Fibroblast of upper back skin (primary cell): ENCODE measurements at regions not wholly inside any gene's neighbourhood (a gene's known extent, or its start where the extent isn't known, plus 50 kb on each side); places are given as distances from the start of the nearest gene placed in this dataset.
"Not testable (repeated sequence)": the region's sequence is repeated elsewhere in the genome, so short reads cannot be mapped to it uniquely, and the experiment has no call there.

Source experiments
- DNase-seq: peaks from one replicate; pipeline ENCODE4 v3.0.0-alpha.2; 2013

- DNase-seq: no peak
Measured at GRCh38 chr1:102821707-102822106, 286.6 kb downstream of the COL11A1 start.

DNA sequence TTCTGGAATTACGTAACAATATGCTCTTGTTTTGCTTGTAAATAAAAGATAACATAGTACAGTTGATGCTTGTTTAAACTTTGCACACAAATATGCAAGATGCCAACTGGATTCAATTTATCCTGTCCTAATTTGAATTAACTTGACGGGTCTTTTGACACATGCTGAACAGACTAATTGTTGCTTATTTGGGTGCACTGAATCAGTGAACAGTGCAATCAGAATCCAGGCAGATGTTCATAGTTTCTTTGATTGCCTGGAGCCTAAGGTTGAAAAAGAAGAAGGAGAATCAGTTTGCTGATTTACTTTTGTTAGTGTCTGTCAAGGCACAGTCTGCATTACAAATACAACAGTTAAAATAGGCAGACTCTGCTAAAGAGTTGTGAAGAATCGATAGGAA, 307.9 kb downstream of the COL11A1 start:
- no peak for DNase-seq

DNA sequence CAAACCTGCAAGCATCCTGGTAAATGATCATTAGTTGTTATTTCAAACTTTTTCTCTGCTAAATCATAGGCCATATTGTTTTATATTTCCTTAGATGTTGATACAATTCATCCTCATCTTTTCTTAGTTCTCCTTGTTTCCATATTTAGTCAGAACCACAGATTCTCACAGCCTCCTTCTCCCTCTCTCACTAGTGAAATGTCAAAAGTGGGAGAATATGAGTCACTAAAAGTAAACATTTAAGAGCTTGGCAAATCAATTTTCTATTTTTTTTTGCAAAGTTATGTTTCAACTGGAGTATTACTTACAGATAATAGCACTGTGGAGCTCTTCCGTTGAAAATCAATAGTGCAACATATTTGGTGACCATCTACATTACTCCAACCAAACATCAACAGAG, 308.8 kb downstream of the COL11A1 start:
- peak; percentile 5 for DNase-seq

- DNase-seq: no peak
Measured at GRCh38 chr1:102798718-102799117, 309.6 kb downstream of the COL11A1 start.

GRCh38 chr1:102796429-102796828, 311.9 kb downstream of the COL11A1 start:
- DNase-seq: no peak

DNA sequence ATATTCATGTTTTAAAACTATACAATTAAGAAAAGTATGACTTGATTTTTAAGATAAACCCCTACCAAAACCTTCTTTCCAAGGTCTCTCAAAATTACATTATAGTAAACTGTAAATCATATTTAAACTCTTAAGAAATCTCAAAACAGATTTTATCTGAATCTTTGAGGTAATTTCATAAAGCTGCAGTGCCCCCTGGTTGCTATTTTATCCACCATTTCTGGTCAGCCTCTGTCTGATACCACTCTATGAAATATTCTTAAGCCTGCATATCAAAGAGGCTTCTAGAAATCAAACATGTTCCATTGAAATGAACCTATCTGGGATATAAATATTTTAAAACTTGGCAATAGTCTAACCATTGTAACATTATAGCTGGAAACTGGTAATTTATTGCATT, 317.3 kb downstream of the COL11A1 start:
- DNase-seq: peak; percentile 14

- DNase-seq: not testable (repeated sequence)
Measured at GRCh38 chr1:102789951-102790350, 318.4 kb downstream of the COL11A1 start.

DNA sequence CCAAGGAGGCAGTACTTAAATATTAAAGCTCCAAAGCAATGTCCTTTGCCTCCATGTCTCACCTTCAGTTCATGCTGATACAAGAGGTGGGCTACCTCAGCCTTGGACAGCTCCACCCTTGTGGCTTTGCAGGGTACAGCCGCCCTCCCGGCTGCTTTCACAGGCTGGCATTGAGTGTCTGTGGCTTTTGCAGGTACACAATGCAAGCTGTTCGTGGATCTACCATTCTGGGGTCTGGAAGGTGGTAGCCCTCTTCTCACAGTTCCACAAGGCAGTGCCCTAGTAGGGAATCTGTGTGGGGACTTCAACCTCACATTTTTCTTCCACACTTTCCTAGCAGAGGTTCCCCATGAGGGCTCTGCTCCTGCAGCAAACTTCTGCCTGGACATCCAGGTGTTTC, 324.8 kb downstream of the COL11A1 start:
- DNase-seq: no peak

DNA sequence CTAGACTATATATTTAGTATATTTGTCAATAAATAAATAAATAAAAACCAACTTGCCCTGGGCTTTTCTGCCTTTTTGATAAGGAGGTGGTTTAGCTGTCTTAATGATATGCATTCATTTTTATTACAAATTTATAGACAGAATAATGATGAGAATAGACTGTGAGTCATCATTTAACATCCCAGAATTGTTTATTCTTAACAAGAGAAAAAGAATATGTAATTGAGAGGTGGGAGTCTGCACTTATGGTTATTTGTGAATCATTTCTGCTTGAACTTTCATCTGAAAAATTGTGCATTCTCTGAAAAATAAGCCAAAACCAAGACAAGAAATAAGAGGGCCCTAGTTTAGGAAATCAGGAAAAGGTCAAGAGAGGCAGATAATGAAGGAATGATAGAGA, 326.2 kb downstream of the COL11A1 start:
- DNase-seq: no peak

DNA sequence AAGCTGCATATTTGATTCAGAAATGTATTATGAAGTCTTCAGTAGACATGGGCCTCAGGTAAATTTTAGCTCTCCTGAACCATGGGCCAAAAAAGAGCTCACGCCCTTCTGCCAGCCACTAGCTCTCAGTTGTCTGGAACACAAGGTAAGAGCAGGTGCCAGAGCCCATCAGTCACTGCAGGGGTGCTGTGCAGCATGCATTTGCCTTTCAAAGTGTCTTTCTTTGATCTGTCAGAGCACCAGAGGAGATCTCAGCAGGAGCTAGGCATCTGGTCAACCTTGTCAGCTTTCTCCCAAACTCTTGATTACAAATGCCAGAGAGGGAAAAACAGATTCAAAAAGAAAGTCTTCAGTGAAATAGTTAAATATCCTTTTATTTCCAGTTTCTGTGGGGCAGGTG, 332.3 kb downstream of the COL11A1 start:
- no peak for DNase-seq

GRCh38 chr1:102772831-102773230, 335.5 kb downstream of the COL11A1 start:
- DNase-seq: no peak

- no peak for DNase-seq
Measured at GRCh38 chr1:102758418-102758817, 349.9 kb downstream of the COL11A1 start.

- DNase-seq: no peak
Measured at GRCh38 chr1:102757363-102757762, 351.0 kb downstream of the COL11A1 start.

DNA sequence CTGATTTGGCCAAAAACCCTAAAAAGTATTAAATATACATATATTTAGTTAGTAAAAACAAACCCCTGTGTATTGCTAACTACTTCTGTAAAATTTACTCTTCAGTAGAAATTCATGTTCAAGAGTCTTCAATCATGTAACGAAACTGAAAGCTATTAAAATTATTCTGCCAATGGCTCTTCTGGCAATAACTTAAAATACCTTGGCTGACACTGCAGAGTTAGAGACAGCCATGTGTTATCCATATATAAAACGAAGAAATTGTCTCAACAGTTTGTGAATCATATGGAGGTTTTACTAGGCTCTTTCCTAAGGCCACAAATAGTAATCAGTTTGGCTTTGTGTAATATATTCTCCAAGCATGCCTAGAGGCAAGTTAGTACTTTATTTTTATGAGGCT, 357.2 kb downstream of the COL11A1 start:
- peak; percentile 1 for DNase-seq

DNA sequence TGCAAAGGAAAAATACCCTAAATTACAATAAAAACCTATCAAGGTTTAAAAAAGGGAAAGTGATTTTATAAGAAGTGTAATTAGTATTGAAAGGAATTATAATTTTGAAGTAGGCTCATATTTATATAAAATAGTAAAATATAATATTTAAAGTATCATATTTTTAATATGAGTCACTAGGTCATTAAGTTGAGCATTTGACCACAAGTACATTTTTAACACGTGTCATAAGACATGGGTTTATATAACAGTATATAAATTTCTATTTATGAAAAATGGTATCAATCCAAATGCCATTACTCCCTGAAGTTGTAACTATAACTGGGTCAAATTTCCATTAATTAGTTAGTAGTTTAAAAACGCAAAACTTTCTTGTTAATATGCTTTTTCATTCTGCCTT, 365.9 kb downstream of the COL11A1 start:
- DNase-seq: peak; percentile 15

DNA sequence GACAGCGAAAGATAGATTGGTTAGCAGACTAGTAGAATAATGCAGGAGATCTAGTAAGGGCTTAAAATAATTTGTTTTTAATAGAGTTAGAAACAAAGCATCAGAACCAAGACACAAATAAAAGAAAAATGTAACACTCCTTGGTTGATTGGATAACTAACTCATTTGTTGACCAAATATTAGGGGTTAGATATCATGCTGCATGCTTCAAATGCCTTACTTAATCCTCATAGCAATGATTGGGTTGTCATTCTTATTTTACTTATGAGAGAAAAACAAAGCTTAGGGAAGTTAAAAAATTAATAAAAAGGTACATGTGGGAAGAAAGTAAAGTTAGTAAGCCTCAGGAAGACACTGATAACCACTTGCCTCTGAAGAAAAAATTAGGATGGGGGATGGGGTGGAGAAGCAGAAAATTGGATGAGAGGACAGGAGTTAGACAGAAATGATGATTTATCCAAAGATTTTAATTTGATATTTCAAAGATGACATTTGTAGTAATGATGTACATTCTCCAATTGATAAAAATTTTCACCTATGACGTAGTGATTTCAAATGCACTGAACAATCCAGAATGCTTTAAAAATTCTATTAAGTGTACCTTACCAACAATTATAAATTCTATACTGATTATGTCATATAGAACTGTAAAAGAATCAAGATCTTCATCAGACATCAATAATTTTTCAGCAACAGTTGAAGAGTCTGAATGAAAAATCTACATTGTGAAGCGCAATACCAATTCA, 374.7 kb downstream of the COL11A1 start:
- no peak for DNase-seq

DNA sequence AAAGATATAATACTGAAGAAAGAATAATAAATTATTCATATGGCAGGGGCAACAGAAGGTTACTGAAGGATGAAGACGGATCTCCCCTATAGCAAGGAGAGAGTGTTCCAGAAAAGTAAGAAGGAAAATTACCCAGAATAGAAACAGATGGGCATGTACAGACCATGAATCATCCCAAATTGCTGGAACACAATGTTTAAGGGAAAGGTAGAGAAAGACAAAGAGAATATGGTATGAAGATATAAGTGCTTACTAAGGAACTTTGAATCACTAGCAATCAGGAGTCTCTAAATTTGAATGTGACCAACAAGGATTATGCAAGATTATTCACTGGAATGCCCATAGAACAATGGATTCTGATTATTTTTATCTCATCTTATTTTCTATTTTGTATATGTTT, 375.4 kb downstream of the COL11A1 start:
- peak; percentile 76 for DNase-seq

DNA sequence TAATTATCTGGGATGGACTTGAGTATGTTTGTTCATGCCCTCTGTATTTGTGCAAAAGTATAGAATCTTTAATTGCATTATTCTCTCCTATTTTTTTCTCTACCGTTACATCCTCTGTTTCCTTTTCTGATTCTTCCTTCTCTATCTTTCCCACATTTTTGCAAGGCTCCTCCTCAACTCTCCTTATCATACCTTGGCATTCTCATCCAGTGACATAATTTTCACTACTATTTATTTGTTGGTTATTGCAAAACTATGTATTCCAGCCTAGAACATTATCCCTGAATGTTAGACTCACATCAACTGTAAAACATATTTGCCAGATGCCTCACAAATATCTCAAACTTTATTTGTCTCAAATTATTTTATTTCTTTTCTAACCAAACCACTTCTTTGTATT, 381.9 kb downstream of the COL11A1 start:
- DNase-seq: no peak

DNA sequence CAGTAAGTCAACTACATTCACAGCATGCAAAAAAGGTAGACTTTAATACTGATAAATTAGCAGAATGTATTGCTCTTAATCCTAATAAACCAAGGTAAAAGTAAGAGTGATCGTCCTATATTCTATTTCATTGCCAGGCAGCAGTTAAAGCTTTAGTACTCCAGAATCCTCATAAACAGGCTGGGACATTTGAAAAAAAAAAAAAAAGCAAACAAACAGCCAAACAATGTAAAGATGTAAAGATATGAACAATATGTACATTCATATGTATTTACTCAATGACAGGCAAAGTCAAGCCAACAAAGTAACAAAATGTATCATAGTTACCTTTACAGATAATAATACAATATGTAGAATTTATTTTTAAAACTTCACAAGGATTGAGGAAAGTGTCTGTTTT, 383.6 kb downstream of the COL11A1 start:
- no peak for DNase-seq

DNA sequence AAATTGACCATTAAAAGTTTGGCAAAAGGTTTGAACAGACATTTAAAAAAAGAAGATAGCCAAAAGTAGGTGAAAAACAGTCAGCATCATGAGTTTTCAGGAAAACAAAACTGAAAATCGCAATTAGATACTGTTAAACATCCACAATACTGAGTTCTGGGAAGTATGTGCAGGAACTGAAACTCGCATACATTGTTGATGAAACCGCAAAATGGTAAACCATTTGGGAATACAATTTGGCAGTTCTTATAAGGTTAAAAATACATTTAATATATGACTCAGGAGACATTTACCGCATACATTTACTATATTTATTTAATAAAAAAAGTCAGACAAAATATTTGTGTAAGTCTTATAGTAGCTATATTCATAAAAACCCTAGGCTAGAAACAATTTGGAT, 393.2 kb downstream of the COL11A1 start:
- peak; percentile 69 for DNase-seq

GRCh38 chr1:102699524-102699923, 408.8 kb downstream of the COL11A1 start:
- DNase-seq: no peak

DNA sequence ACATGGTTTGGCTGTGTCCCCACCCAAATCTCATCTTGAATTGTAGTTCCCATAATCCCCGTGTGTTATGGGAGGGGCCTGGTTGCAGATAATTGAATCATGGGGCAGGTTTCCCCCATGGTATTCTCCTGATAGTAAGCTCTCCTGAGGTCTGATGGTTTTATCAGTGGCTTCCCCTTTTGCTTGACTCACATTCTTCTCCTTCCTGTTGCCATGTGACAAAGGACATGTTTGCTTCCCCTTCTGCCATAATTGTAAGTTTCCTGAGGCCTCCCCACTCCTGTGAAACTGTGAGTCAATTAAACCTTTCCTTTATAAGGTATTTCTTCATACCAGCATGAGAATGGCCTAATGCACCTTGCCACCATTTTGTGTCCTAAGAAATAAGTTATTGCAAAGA, 415.0 kb downstream of the COL11A1 start:
- no peak for DNase-seq

GRCh38 chr1:102691592-102692090, 416.7 kb downstream of the COL11A1 start:
- DNase-seq: no peak

- DNase-seq: no peak
Measured at GRCh38 chr1:102687383-102687782, 420.9 kb downstream of the COL11A1 start.

DNA sequence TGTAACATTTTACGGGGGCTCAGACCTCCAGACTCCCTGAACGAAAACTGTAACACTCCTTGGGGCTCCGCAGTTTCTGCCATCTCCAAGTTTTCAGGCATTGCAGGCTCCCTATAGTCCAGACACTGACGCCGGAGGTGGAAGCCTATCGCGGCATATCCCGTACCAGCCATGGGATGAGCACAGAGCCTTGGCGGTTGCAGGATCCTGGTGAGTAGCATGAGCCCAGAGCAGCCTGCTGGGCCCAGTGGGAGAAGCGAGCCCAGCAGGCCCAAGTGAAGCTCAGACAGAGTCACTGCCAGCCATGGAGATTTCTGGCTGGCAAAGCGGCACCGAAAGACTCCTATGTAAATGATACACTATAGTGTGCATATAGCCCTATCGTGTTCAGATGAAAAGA, 446.8 kb downstream of the COL11A1 start:
- DNase-seq: no peak
